ENCODE measurements at regions not wholly inside any gene's neighbourhood (a gene's known extent, or its start where the extent isn't known, plus 50 kb on each side); places are given as distances from the start of the nearest gene placed in this dataset.

GRCh38 chr9:89920131-89920530, 315.3 kb downstream of the GADD45G start:
- TF ChIP-seq POLR2AphosphoS5 (IDR thresholded peaks at IDR 0.05) (no peak), CTCF (IDR thresholded peaks at IDR 0.05) (no peak), POLR2A (IDR thresholded peaks at IDR 0.05) (no peak)
